Effector CD8-positive, alpha-beta T cell (primary cell): ENCODE measurements at regions not wholly inside any gene's neighbourhood (a gene's known extent, or its start where the extent isn't known, plus 50 kb on each side); places are given as distances from the start of the nearest gene placed in this dataset.
"Not testable (repeated sequence)": the region's sequence is repeated elsewhere in the genome, so short reads cannot be mapped to it uniquely, and the experiment has no call there.

Experiments used
- DNase-seq: peaks from one replicate; lab custom pipeline; 2025; lab: John Stamatoyannopoulos, UW

GRCh38 chr13:73844986-73845385 is 289.2 kb downstream of the KLF12 start:
- DNase-seq: no peak

GRCh38 chr13:73842626-73843025 is 291.6 kb downstream of the KLF12 start:
- DNase-seq: no peak

- no peak for DNase-seq
Measured at GRCh38 chr13:73842184-73842583, 292.0 kb downstream of the KLF12 start.

- DNase-seq: no peak
Measured at GRCh38 chr13:73837147-73837546, 297.1 kb downstream of the KLF12 start.

- DNase-seq: no peak
Measured at GRCh38 chr13:73835138-73835721, 299.0 kb downstream of the KLF12 start.

DNA sequence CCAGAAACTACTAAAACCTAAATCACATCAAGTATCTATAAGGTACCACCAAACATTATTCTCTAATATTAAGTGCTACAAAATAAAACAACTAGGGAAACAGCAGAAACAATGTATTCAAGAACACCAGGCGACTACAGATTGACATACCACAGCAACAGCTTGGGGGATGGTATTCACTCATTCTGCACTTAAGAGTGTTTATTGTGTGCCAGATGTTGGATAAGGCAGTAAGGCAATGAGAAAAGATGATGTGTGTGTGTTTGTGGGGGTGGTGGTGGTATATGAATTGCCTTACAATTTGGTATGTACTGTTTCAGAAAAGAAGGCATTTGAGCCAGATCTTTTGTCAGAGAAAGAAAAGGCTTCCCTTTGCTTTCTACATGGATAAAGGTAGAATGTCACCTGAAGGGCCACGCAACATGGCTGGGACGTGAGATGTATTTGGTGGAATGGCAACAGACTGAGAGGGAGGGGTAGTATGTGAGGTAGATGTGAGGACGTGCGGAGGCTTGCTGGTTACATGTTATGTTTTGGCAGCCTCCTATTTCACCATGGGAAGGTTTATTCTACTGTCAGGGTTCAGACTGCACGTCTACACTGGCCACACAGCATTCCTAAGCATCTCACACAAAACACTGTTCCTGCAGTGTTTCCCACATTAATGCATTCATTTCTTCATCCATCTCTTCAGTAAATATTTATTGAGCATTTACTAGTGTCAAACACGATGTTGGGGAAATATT is 300.7 kb downstream of the KLF12 start:
- no peak for DNase-seq

- no peak for DNase-seq
Measured at GRCh38 chr13:73832825-73833224, 301.4 kb downstream of the KLF12 start.

- no peak for DNase-seq
Measured at GRCh38 chr13:73832128-73832588, 302.0 kb downstream of the KLF12 start.

GRCh38 chr13:73829416-73829815 is 304.8 kb downstream of the KLF12 start:
- no peak for DNase-seq

DNA sequence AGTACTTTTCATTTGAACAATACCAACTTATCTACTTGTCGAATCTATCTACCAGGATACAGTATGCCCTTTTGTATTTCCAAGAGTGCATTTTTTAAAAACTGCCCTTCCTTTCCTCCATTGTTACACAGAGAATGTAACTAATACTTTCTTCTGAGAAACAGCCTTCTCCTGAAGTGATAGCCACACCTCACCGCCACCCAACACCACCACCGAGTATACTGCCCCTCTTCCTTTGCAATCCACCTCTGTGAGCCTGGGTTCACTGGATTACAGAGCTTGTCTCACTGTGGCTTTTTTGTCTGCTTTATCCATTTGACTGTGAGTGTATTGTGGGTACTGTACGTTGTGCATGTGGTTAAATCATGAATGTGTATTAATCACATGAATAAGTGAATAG is 305.4 kb downstream of the KLF12 start:
- no peak for DNase-seq

DNA sequence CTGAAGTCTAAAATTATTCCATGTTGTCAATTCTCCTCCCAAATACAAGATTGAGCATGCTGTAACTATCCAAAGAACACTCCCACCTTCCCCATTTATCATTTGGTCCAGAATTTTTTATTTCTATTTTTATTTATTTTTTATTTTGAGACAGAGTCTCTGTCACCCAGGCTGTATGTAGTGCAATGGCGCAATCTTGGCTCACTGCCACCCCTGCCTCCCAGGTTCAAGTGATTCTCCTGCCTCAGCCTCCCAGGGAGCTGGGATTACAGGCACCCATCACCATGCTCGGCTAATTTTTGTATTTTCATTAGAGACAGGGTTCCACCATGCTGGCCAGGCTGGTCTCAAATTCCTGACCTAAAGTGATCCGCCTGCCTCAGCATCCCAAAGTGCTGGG is 306.8 kb downstream of the KLF12 start:
- DNase-seq: no peak

DNA sequence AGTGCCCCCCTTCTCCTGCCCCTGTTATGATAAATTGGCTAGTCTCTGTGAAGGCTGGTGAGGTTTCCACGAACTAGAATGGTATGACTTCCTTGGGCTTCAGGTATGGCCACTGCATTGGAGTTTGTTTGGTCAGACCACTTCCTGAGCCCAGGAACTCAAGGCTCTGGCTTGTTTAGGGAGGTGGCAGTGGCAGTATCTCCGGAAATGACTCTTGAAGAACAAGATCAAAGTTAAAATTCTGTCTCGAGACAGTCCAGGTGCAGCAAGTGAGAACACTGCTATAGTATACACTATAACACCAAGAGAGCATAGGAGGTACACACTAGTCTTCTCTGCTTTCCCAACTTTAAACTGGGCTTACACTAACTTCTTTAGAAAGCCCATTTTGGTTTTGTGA is 309.1 kb downstream of the KLF12 start:
- DNase-seq: no peak

DNA sequence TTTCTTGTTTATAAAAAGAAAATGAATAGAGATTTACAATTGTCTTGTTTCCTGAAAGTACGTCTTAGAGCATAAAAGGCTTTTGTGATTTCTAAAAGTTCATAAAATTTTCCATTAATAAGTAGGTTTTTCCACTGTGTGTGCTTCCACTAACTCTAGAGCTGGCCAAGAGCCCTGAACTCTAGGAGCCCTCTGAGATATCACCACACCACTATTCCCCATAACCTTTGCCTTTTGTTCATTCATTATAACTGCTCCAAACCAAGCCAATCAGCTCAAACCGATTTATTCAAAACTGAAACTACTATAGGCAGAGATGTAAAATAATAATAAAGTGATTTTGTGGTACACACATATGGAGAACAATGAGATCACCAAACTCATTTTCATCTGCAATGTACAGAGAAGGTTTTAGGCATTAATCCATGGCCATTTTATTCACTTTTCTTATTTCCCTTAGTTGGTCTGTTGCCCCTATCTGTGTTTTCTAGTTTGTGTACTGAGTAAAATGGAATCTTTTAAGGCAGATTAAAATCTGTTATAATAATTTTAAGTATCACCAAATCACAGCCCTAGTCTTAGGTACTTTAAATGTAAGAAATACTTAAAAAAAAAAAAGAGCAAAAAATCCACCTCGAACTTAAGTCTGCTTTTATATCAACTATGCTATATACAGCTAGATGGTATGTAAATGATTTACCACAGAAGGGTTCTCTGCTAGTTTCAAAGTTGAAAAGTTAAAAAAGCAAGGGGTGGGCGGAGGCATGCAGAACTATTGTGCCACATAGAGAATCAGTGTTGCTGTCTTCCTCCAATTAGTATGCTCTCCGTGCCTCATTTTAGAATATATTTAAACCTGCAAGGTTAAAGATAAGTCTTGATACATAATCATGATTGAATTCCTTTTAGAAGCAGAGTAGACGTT is 311.3 kb downstream of the KLF12 start:
- no peak for DNase-seq

DNA sequence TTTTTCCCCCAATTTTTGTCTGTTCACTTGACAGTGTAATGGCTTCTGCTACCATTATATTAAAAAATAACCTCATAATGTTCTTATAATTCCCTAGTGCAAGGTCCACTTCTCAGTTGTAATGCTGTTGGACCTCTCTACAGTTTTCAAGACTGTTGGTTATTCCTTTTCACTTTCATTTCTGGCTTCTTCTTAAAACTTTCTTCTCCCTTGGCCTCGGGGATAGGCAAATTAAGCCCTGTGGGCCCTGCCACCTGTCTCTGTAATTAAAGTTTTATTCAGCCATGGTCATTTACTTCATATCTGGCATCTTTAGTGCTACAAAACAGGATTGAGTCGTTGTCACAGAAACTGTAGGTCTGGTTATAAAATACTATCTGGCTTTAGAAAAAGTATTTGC is 313.5 kb downstream of the KLF12 start:
- no peak for DNase-seq

- DNase-seq: no peak
Measured at GRCh38 chr13:73820285-73820684, 313.9 kb downstream of the KLF12 start.

GRCh38 chr13:73819711-73820110 is 314.5 kb downstream of the KLF12 start:
- no peak for DNase-seq

DNA sequence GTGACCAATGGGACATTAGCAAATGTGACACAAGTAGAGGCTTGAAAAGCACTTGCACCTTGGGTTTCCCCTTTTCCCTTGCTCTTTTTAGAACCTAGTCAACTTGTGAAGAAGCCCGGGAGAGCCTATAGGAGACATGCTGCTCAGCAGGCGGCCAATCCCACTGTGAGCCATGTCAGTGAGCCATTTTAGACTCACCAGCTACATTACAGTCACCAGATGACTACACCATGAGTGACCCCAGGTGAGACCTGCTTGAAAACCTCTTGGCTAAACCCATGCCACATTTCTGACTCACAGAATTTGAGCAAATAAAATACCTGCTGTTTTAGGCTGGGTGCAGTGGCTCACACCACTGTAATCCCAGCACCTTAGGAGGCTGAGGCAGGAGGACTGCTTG is 317.5 kb downstream of the KLF12 start:
- no peak for DNase-seq

GRCh38 chr13:73815796-73816195 is 318.4 kb downstream of the KLF12 start:
- no peak for DNase-seq

DNA sequence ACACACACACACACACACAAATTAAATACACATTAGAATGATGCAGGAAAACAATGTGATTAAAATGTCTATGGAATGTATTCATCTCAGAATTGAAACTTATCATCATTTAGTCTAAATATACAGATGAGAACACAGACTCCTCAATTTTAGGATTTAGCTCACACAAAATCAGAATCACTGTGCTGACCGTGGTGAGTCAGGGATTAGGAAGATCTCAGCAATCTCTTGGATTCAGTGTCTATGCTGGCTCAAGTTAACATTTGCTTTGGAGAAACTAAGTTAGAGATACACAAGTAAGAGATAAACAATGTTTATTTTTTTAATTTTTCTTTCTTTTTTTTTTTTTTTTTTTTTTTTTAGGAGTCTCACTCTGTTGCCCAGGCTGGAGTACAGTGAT is 323.6 kb downstream of the KLF12 start:
- no peak for DNase-seq

- no peak for DNase-seq
Measured at GRCh38 chr13:73809561-73809960, 324.6 kb downstream of the KLF12 start.

DNA sequence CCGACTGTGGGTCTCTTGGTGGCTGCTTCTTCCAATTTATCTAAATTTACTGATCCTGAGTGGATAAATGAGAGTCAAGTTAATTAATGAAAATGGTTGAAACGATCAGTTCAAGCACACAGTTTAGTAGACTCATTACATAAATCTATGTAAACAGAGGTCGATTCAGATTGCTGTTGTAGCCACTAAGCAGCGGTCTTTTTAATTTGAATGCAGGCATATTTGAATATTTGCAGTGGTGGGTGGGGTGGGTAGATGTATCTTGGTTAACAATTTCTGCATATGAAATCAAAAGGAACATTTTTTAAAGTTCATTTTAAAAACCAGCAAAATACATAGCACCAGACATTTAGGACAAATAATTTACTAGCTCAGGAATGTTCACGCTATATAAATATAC is 325.9 kb downstream of the KLF12 start:
- DNase-seq: no peak

DNA sequence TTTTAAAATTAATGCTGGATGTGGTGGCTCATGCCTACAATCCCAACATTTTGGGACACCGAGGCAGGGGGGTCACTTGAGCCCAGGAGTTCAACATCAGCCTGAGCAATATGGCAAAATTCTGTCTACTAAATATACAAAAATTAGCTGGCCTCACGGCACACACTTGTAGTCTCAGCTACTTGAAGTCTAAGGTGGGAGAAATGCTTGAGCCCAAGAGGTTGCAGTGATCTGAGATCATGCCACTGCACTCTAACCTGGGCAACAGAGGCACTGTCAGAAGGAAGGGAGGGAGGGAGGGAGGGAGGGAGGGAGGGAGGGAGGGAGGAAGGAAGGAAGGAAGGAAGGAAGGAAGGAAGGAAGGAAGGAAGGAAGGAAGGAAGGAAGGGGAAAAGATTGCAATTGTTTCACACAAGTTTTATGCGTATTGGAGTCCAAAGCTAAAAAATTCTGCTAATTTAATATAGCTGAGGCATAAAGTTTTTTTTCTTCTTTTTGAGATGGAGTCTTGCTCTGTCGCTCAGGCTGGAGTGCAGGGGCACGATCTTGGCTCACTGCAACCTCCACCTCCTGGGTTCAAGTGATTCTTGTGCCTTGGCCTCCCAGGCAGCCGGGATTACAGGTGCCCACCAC is 328.8 kb downstream of the KLF12 start:
- not testable (repeated sequence) for DNase-seq
